ENCODE measurements at regions not wholly inside any gene's neighbourhood (a gene's known extent, or its start where the extent isn't known, plus 50 kb on each side); places are given as distances from the start of the nearest gene placed in this dataset.

- Mint-ChIP-seq H3K27me3 (peaks cover 10% of the 10 kb centered on the region), H3K9me3 (peaks cover 19% of the 10 kb centered on the region), H3K4me1 (peaks cover 10% of the 10 kb centered on the region), H3K27ac (ENCODE audit: low read depth) (peak overlapping the region; percentile 79), H3K4me3 (peak overlapping the region; percentile 55), H3K36me3 (ENCODE audit: insufficient read depth) (peaks cover 3% of the 10 kb centered on the region)
- no peak for DNase-seq (ENCODE audit: low spot score in 2 of 2)
- ATAC-seq (replicated peaks; ENCODE audit: extremely low read depth, poor library complexity, severe bottlenecking): no peak
Observed at GRCh38 chr6:168167431-168168315, 88.7 kb upstream of the FRMD1 start.

GRCh38 chr6:168166627-168167026 lies 87.6 kb upstream of the FRMD1 start:
- no peak overlapping the region for H3K4me3 Mint-ChIP-seq

GRCh38 chr6:168165891-168166290 lies 86.9 kb upstream of the FRMD1 start:
- DNase-seq (ENCODE audit: low spot score in 2 of 2) (no peak), ATAC-seq (replicated peaks; ENCODE audit: extremely low read depth, poor library complexity, severe bottlenecking) (no peak)
- Mint-ChIP-seq H3K4me3 (no peak overlapping the region), H3K36me3 (ENCODE audit: insufficient read depth) (peaks cover 3% of the 10 kb centered on the region), H3K9me3 (peaks cover 17% of the 10 kb centered on the region), H3K27me3 (peaks cover 15% of the 10 kb centered on the region), H3K4me1 (peaks cover 10% of the 10 kb centered on the region), H3K27ac (ENCODE audit: low read depth) (no peak overlapping the region)

More at GRCh38 chr6:168166627-168167026, 87.6 kb upstream of the FRMD1 start:
- no peak overlapping the region for H3K27ac Mint-ChIP-seq (ENCODE audit: low read depth)
- peaks cover 15% of the 10 kb centered on the region for H3K27me3 Mint-ChIP-seq
- peaks cover 10% of the 10 kb centered on the region for H3K4me1 Mint-ChIP-seq
- DNase-seq (ENCODE audit: low spot score in 2 of 2) (no peak), ATAC-seq (replicated peaks; ENCODE audit: extremely low read depth, poor library complexity, severe bottlenecking) (no peak)
- peaks cover 19% of the 10 kb centered on the region for H3K9me3 Mint-ChIP-seq
- peaks cover 3% of the 10 kb centered on the region for H3K36me3 Mint-ChIP-seq (ENCODE audit: insufficient read depth)

- Mint-ChIP-seq H3K36me3 (ENCODE audit: insufficient read depth) (peaks cover 3% of the 10 kb centered on the region), H3K27me3 (peaks cover 17% of the 10 kb centered on the region), H3K4me3 (no peak overlapping the region), H3K9me3 (peaks cover 14% of the 10 kb centered on the region), H3K27ac (ENCODE audit: low read depth) (no peak overlapping the region), H3K4me1 (peaks cover 10% of the 10 kb centered on the region)
- ATAC-seq (replicated peaks; ENCODE audit: extremely low read depth, poor library complexity, severe bottlenecking) (no peak), DNase-seq (ENCODE audit: low spot score in 2 of 2) (no peak)
Observed at GRCh38 chr6:168165373-168165772, 86.4 kb upstream of the FRMD1 start.

- H3K4me1 Mint-ChIP-seq: peaks cover 10% of the 10 kb centered on the region
- H3K9me3 Mint-ChIP-seq: peaks cover 14% of the 10 kb centered on the region
- no peak overlapping the region for H3K27ac Mint-ChIP-seq (ENCODE audit: low read depth)
- peaks cover 25% of the 10 kb centered on the region for H3K27me3 Mint-ChIP-seq
- DNase-seq (ENCODE audit: low spot score in 2 of 2) (no peak), ATAC-seq (replicated peaks; ENCODE audit: extremely low read depth, poor library complexity, severe bottlenecking) (no peak)
- peaks cover 3% of the 10 kb centered on the region for H3K36me3 Mint-ChIP-seq (ENCODE audit: insufficient read depth)
- no peak overlapping the region for H3K4me3 Mint-ChIP-seq
Observed at GRCh38 chr6:168164462-168165061, 85.5 kb upstream of the FRMD1 start.

- H3K27ac Mint-ChIP-seq (ENCODE audit: low read depth): no peak overlapping the region
- DNase-seq (ENCODE audit: low spot score in 2 of 2) (no peak), ATAC-seq (replicated peaks; ENCODE audit: extremely low read depth, poor library complexity, severe bottlenecking) (no peak)
- peaks cover 30% of the 10 kb centered on the region for H3K27me3 Mint-ChIP-seq
- peaks cover 7% of the 10 kb centered on the region for H3K9me3 Mint-ChIP-seq
- peaks cover 2% of the 10 kb centered on the region for H3K36me3 Mint-ChIP-seq (ENCODE audit: insufficient read depth)
- peaks cover 7% of the 10 kb centered on the region for H3K4me1 Mint-ChIP-seq
- H3K4me3 Mint-ChIP-seq: no peak overlapping the region
Observed at GRCh38 chr6:168163096-168163731, 84.2 kb upstream of the FRMD1 start.

GRCh38 chr6:168162366-168162765 lies 83.4 kb upstream of the FRMD1 start:
- Mint-ChIP-seq H3K27ac (ENCODE audit: low read depth) (no peak overlapping the region), H3K4me1 (no peaks in the 10 kb centered on the region), H3K27me3 (peaks cover 32% of the 10 kb centered on the region), H3K36me3 (ENCODE audit: insufficient read depth) (no peaks in the 10 kb centered on the region), H3K4me3 (no peak overlapping the region), H3K9me3 (no peaks in the 10 kb centered on the region)
- DNase-seq (ENCODE audit: low spot score in 2 of 2) (no peak), ATAC-seq (replicated peaks; ENCODE audit: extremely low read depth, poor library complexity, severe bottlenecking) (no peak)

- Mint-ChIP-seq H3K9me3 (no peaks in the 10 kb centered on the region), H3K27me3 (peaks cover 42% of the 10 kb centered on the region), H3K36me3 (ENCODE audit: insufficient read depth) (no peaks in the 10 kb centered on the region), H3K4me1 (no peaks in the 10 kb centered on the region), H3K4me3 (no peak overlapping the region), H3K27ac (ENCODE audit: low read depth) (no peak overlapping the region)
- peak in 1 of 2 donors; percentile 4 for DNase-seq (ENCODE audit: low spot score in 2 of 2)
- ATAC-seq (replicated peaks; ENCODE audit: extremely low read depth, poor library complexity, severe bottlenecking): no peak
Observed at GRCh38 chr6:168161371-168161750, 82.3 kb upstream of the FRMD1 start.

GRCh38 chr6:168160506-168161370 lies 81.7 kb upstream of the FRMD1 start:
- no peaks in the 10 kb centered on the region for H3K9me3 Mint-ChIP-seq
- DNase-seq (ENCODE audit: low spot score in 2 of 2) (no peak), ATAC-seq (replicated peaks; ENCODE audit: extremely low read depth, poor library complexity, severe bottlenecking) (no peak)
- H3K4me1 Mint-ChIP-seq: no peaks in the 10 kb centered on the region
- no peak overlapping the region for H3K4me3 Mint-ChIP-seq
- no peak overlapping the region for H3K27ac Mint-ChIP-seq (ENCODE audit: low read depth)
- peaks cover 48% of the 10 kb centered on the region for H3K27me3 Mint-ChIP-seq
- no peaks in the 10 kb centered on the region for H3K36me3 Mint-ChIP-seq (ENCODE audit: insufficient read depth)

GRCh38 chr6:168159506-168159905 lies 80.5 kb upstream of the FRMD1 start:
- no peak overlapping the region for H3K27ac Mint-ChIP-seq (ENCODE audit: low read depth)
- no peaks in the 10 kb centered on the region for H3K9me3 Mint-ChIP-seq
- ATAC-seq (replicated peaks; ENCODE audit: extremely low read depth, poor library complexity, severe bottlenecking) (no peak), DNase-seq (ENCODE audit: low spot score in 2 of 2) (peak in 1 of 2 donors; percentile 8)
- peaks cover 53% of the 10 kb centered on the region for H3K27me3 Mint-ChIP-seq
- H3K36me3 Mint-ChIP-seq (ENCODE audit: insufficient read depth): no peaks in the 10 kb centered on the region
- H3K4me1 Mint-ChIP-seq: no peaks in the 10 kb centered on the region
- no peak overlapping the region for H3K4me3 Mint-ChIP-seq

GRCh38 chr6:168158980-168159349 lies 80.0 kb upstream of the FRMD1 start:
- H3K27ac Mint-ChIP-seq (ENCODE audit: low read depth): no peak overlapping the region
- no peaks in the 10 kb centered on the region for H3K36me3 Mint-ChIP-seq (ENCODE audit: insufficient read depth)
- ATAC-seq (replicated peaks; ENCODE audit: extremely low read depth, poor library complexity, severe bottlenecking): no peak
- no peak for DNase-seq (ENCODE audit: low spot score in 2 of 2)
- no peaks in the 10 kb centered on the region for H3K9me3 Mint-ChIP-seq
- peaks cover 59% of the 10 kb centered on the region for H3K27me3 Mint-ChIP-seq
- no peak overlapping the region for H3K4me3 Mint-ChIP-seq
- H3K4me1 Mint-ChIP-seq: no peaks in the 10 kb centered on the region
